ENCODE measurements at regions not wholly inside any gene's neighbourhood (a gene's known extent, or its start where the extent isn't known, plus 50 kb on each side); places are given as distances from the start of the nearest gene placed in this dataset.

DNA sequence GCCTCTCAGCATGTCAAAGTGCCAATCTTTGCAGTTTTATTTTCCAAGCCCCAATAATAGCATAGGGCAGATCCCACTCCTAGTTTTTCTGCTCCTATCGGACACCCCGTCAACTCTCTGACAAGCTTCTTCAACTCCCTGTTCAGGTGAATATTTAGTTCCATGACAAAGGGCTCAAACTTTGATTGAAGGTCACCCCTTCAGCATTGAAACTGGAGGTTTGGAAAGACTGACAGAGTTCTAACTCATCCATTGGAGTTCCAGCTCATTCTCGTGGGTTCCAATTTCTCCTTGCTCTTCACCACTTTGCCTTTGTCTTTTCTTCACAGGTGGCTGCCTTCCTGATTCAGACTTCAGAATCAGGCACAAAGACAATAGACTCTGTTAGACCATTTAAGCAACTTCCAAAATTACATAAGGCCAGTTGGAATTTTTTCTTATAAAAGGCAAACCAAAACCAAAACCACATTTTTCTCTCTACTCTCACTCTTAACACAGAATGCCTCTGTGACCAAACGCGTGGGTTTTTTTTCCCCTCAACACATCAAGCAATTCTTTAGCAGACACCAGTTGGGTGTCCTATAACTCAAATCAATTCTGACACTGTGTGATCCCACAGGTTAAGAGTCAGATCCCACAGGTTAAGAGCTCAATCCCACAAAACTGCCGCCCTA, 169.3 kb upstream of the USP25 start:
- WGBS (ENCODE audit: insufficient coverage, insufficient replicate concordance, low lambda C conversion rate, missing lambda C conversion rate) = 37% methylated on average over 6 of the region's 6 CpGs
- Histone ChIP-seq H3K27me3 (replicated peaks in 1 of 2; ENCODE audit: control insufficient read depth in 2 of 2, insufficient read depth in 2 of 2, low read length in 1 of 2) (no peaks in the 10 kb centered on the region; a peak in 1 of 4 replicates), H2AFZ (ENCODE audit: control insufficient read depth, low read depth, low read length) (no peak overlapping the region), H3K4me1 (ENCODE audit: control insufficient read depth, insufficient read depth, low read length) (no peaks in the 10 kb centered on the region), H3K4me3 (no peak overlapping the region), H3K27ac (ENCODE audit: control insufficient read depth, insufficient read depth) (no peak overlapping the region), H3K9ac (ENCODE audit: control insufficient read depth, insufficient read depth, low read length) (no peak overlapping the region), H3K4me2 (ENCODE audit: control insufficient read depth, insufficient read depth) (no peak overlapping the region), H4K20me1 (ENCODE audit: control insufficient read depth, insufficient read depth) (no peaks in the 10 kb centered on the region), H3K79me2 (ENCODE audit: control insufficient read depth, insufficient read depth, low read length) (no peaks in the 10 kb centered on the region), H3K36me3 (ENCODE audit: control insufficient read depth in 2 of 2, insufficient read depth in 2 of 2, low read length in 1 of 2) (no peaks in the 10 kb centered on the region), H3K9me3 (replicated peaks; ENCODE audit: control insufficient read depth, insufficient read depth, low read length) (no peaks in the 10 kb centered on the region)
- ATAC-seq = no peak
- ChIA-PET CTCF (interaction anchor here (1.2 kb wide), 1 partner anchor 78 kb away, joined by 3 read pairs; no protein-coding TSS in a partner anchor), RAD21 (ENCODE audit: unreplicated experiment) (no interaction called here), POLR2A (interaction anchor here (0.5 kb wide), 1 partner anchor 525 kb away, joined by 3 read pairs; no protein-coding TSS in a partner anchor), SMC1A (ENCODE audit: uncharacterized antibody, unreplicated experiment) (no interaction called here)
- in situ Hi-C loops (cut with MboI) (no loop called here), intact Hi-C loops (cut with micrococcal nuclease; ENCODE audit: unreplicated experiment) (no loop called here)
- TF ChIP-seq RUNX3 (IDR thresholded peaks at IDR 0.05; ENCODE audit: low read length) (peak; percentile 61), ZBTB40 (IDR thresholded peaks at IDR 0.05; ENCODE audit: borderline replicate concordance) (no peak), JUND (IDR thresholded peaks at IDR 0.05; ENCODE audit: low read depth, low read length) (no peak), GATAD2B (conservative IDR thresholded peaks at IDR 0.05; ENCODE audit: low read depth) (no peak), PAX8 (IDR thresholded peaks at IDR 0.05) (no peak)
- TF ChIP-seq, protein P1, sequence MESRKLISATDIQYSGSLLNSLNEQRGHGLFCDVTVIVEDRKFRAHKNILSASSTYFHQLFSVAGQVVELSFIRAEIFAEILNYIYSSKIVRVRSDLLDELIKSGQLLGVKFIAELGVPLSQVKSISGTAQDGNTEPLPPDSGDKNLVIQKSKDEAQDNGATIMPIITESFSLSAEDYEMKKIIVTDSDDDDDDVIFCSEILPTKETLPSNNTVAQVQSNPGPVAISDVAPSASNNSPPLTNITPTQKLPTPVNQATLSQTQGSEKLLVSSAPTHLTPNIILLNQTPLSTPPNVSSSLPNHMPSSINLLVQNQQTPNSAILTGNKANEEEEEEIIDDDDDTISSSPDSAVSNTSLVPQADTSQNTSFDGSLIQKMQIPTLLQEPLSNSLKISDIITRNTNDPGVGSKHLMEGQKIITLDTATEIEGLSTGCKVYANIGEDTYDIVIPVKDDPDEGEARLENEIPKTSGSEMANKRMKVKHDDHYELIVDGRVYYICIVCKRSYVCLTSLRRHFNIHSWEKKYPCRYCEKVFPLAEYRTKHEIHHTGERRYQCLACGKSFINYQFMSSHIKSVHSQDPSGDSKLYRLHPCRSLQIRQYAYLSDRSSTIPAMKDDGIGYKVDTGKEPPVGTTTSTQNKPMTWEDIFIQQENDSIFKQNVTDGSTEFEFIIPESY (IDR thresholded peaks at IDR 0.05) = no peak
- BruUV-seq (replicated peaks) = no TSS peak
- DNase-seq (ENCODE audit: low read depth, low spot score) = no peak
- no peak for FAIRE-seq
